ENCODE measurements at regions not wholly inside any gene's neighbourhood (a gene's known extent, or its start where the extent isn't known, plus 50 kb on each side); places are given as distances from the start of the nearest gene placed in this dataset.

GRCh38 chr7:18366394-18366793 lies 129.2 kb upstream of the HDAC9 start:
- H3K27ac ChIP-seq, result no peak overlapping the region
- H3K9me3 ChIP-seq, result no peaks in the 10 kb centered on the region
- ATAC-seq (no peak), DNase-seq (no peak)
- intact Hi-C loops (cut with DNase I), result no loop called here
- H3K27me3 ChIP-seq, result no peaks in the 10 kb centered on the region
- H3K4me1 ChIP-seq, result no peaks in the 10 kb centered on the region
- no peak overlapping the region for H3K4me3 ChIP-seq
- no peaks in the 10 kb centered on the region for H3K36me3 ChIP-seq
- no peak for TF ChIP-seq POLR2A (IDR thresholded peaks at IDR 0.05)
- no peak for TF ChIP-seq CTCF (IDR thresholded peaks at IDR 0.05)
- 80% methylated on average over 1 of the region's 1 CpG for WGBS (ENCODE audit: insufficient coverage, low coverage, low lambda C conversion rate, missing lambda C conversion rate)

DNA sequence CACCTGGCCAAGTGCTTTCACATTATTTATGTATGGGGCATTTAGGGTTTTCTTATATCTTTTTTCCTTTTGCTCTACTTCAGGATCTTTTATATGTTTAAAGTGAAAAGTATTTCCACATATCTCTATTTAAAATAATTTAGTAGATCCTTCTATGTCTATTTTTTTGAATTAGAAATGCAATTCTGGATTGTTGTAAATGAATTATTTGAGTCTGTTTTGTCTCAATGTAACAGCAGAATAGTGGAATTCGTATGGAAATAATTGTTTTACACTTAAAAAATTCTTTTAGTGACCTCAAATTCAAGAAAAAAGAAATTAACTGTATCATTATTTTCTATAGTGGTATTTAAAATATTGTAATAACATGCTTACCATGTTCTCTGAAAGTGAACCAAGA lies 126.5 kb upstream of the HDAC9 start:
- H3K36me3 ChIP-seq, result no peaks in the 10 kb centered on the region
- TF ChIP-seq CTCF (IDR thresholded peaks at IDR 0.05) (no peak), POLR2A (IDR thresholded peaks at IDR 0.05) (no peak)
- no peaks in the 10 kb centered on the region for H3K27me3 ChIP-seq
- WGBS (ENCODE audit: insufficient coverage, low coverage, low lambda C conversion rate, missing lambda C conversion rate), result 59% methylated on average over 1 of the region's 1 CpG
- H3K9me3 ChIP-seq, result no peaks in the 10 kb centered on the region
- no peaks in the 10 kb centered on the region for H3K4me1 ChIP-seq
- DNase-seq, result no peak
- no peak overlapping the region for H3K4me3 ChIP-seq
- intact Hi-C loops (cut with DNase I), result no loop called here
- H3K27ac ChIP-seq, result no peak overlapping the region
- ATAC-seq, result no peak

DNA sequence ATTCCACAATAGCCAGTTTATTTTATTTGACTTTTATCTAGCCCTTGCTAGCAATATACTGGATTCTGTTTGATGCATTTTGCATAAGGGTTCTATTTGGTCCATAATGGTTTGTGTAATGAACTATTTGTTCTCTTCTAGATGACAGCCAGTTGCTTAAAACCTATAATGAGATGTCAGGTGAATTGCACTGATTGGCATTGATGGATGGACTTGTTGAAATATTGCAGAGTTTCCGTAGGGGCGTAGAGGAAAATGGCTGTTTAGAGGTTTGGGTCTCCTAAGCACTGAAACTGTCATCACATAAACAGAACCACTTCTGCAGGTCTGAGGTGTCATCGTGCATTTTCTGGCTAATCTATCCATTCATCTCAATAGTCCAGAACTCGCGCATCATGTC lies 124.9 kb upstream of the HDAC9 start:
- Histone ChIP-seq H3K4me1 (no peaks in the 10 kb centered on the region), H3K4me3 (no peak overlapping the region), H3K27ac (no peak overlapping the region), H3K27me3 (no peaks in the 10 kb centered on the region), H3K9me3 (no peaks in the 10 kb centered on the region), H3K36me3 (no peaks in the 10 kb centered on the region)
- ATAC-seq (no peak), DNase-seq (no peak)
- no peak for TF ChIP-seq POLR2A (IDR thresholded peaks at IDR 0.05)
- TF ChIP-seq CTCF (IDR thresholded peaks at IDR 0.05), result no peak
- 79% methylated on average over 5 of the region's 5 CpGs for WGBS (ENCODE audit: insufficient coverage, low coverage, low lambda C conversion rate, missing lambda C conversion rate)
- intact Hi-C loops (cut with DNase I), result no loop called here

- Histone ChIP-seq H3K27me3 (no peaks in the 10 kb centered on the region), H3K9me3 (no peaks in the 10 kb centered on the region), H3K27ac (no peak overlapping the region), H3K4me1 (no peaks in the 10 kb centered on the region), H3K36me3 (no peaks in the 10 kb centered on the region), H3K4me3 (no peak overlapping the region)
- TF ChIP-seq CTCF (IDR thresholded peaks at IDR 0.05) (no peak), POLR2A (IDR thresholded peaks at IDR 0.05) (no peak)
- 60% methylated on average over 2 of the region's 2 CpGs for whole genome bisulfite sequencing (ENCODE audit: insufficient coverage, low coverage, low lambda C conversion rate, missing lambda C conversion rate)
- ATAC-seq, result no peak
- intact Hi-C loops (cut with DNase I), result no loop called here
- no peak for DNase-seq
Measured at GRCh38 chr7:18378989-18379605, 116.5 kb upstream of the HDAC9 start.

Measured in right lobe of liver (tissue), 6 donors.